ENCODE measurements at regions not wholly inside any gene's neighbourhood (a gene's known extent, or its start where the extent isn't known, plus 50 kb on each side); places are given as distances from the start of the nearest gene placed in this dataset.

- H3K4me1 ChIP-seq (ENCODE audit: control insufficient read depth, low read length), result no peaks in the 10 kb centered on the region
- no peak overlapping the region for H3K4me2 ChIP-seq (ENCODE audit: low read length)
- no peaks in the 10 kb centered on the region for H3K9me2 ChIP-seq (replicated peaks; ENCODE audit: control insufficient read depth, low read length)
- H3F3A ChIP-seq (ENCODE audit: control insufficient read depth, insufficient read depth), result no peaks in the 10 kb centered on the region
- H3K27ac ChIP-seq (ENCODE audit: low read depth, low read length), result no peak overlapping the region
- H3K36me3 ChIP-seq (ENCODE audit: control insufficient read depth, low read length), result no peaks in the 10 kb centered on the region
- no peak overlapping the region for H3K4me3 ChIP-seq (ENCODE audit: low read length)
- no peaks in the 10 kb centered on the region for H4K20me1 ChIP-seq (ENCODE audit: control insufficient read depth, insufficient read depth, low read depth, low read length)
- H3K79me2 ChIP-seq (ENCODE audit: control insufficient read depth, low read length), result no peaks in the 10 kb centered on the region
- no peak for TF ChIP-seq EZH2phosphoT487 (IDR thresholded peaks at IDR 0.05; ENCODE audit: borderline replicate concordance, low read length)
- TF ChIP-seq, protein P1, sequence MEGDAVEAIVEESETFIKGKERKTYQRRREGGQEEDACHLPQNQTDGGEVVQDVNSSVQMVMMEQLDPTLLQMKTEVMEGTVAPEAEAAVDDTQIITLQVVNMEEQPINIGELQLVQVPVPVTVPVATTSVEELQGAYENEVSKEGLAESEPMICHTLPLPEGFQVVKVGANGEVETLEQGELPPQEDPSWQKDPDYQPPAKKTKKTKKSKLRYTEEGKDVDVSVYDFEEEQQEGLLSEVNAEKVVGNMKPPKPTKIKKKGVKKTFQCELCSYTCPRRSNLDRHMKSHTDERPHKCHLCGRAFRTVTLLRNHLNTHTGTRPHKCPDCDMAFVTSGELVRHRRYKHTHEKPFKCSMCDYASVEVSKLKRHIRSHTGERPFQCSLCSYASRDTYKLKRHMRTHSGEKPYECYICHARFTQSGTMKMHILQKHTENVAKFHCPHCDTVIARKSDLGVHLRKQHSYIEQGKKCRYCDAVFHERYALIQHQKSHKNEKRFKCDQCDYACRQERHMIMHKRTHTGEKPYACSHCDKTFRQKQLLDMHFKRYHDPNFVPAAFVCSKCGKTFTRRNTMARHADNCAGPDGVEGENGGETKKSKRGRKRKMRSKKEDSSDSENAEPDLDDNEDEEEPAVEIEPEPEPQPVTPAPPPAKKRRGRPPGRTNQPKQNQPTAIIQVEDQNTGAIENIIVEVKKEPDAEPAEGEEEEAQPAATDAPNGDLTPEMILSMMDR (IDR thresholded peaks at IDR 0.05; ENCODE audit: low read depth, low read length, poor library complexity, severe bottlenecking), result no peak
- H3K27me3 ChIP-seq (ENCODE audit: control insufficient read depth, low read length), result no peaks in the 10 kb centered on the region
- H3K9me3 ChIP-seq (ENCODE audit: control insufficient read depth, insufficient read depth, low read length), result no peaks in the 10 kb centered on the region
These were observed 576.2 kb downstream of the MTRR start for GRCh38 chr5:8445139-8445538.

- no peak overlapping the region for H3K4me3 ChIP-seq (ENCODE audit: low read length)
- no peaks in the 10 kb centered on the region for H3K36me3 ChIP-seq (ENCODE audit: control insufficient read depth, low read length)
- H3K9me3 ChIP-seq (ENCODE audit: control insufficient read depth, insufficient read depth, low read length), result no peaks in the 10 kb centered on the region
- no peaks in the 10 kb centered on the region for H3K27me3 ChIP-seq (ENCODE audit: control insufficient read depth, low read length)
- H3K4me2 ChIP-seq (ENCODE audit: low read length), result no peak overlapping the region
- no peaks in the 10 kb centered on the region for H3K4me1 ChIP-seq (ENCODE audit: control insufficient read depth, low read length)
- H3K9me2 ChIP-seq (replicated peaks; ENCODE audit: control insufficient read depth, low read length), result no peaks in the 10 kb centered on the region
- H3K79me2 ChIP-seq (ENCODE audit: control insufficient read depth, low read length), result no peaks in the 10 kb centered on the region
- H4K20me1 ChIP-seq (ENCODE audit: control insufficient read depth, insufficient read depth, low read depth, low read length), result no peaks in the 10 kb centered on the region
- no peak overlapping the region for H3K27ac ChIP-seq (ENCODE audit: low read depth, low read length)
- no peaks in the 10 kb centered on the region for H3F3A ChIP-seq (ENCODE audit: control insufficient read depth, insufficient read depth)
- TF ChIP-seq, protein P1 (IDR thresholded peaks at IDR 0.05; ENCODE audit: low read depth, low read length, poor library complexity, severe bottlenecking), result no peak
- TF ChIP-seq EZH2phosphoT487 (IDR thresholded peaks at IDR 0.05; ENCODE audit: borderline replicate concordance, low read length), result no peak
These were observed 577.2 kb downstream of the MTRR start for GRCh38 chr5:8446179-8446578.

GRCh38 chr5:8456846-8457186 is 587.9 kb downstream of the MTRR start:
- Histone ChIP-seq H3K36me3 (ENCODE audit: control insufficient read depth, low read length) (no peaks in the 10 kb centered on the region), H3K27ac (ENCODE audit: low read depth, low read length) (no peak overlapping the region), H3K4me2 (ENCODE audit: low read length) (no peak overlapping the region), H3K79me2 (ENCODE audit: control insufficient read depth, low read length) (no peaks in the 10 kb centered on the region), H3K9me2 (replicated peaks; ENCODE audit: control insufficient read depth, low read length) (no peaks in the 10 kb centered on the region), H3K4me1 (ENCODE audit: control insufficient read depth, low read length) (no peaks in the 10 kb centered on the region), H3K4me3 (ENCODE audit: low read length) (no peak overlapping the region), H3K9me3 (ENCODE audit: control insufficient read depth, insufficient read depth, low read length) (no peaks in the 10 kb centered on the region; the same call in 1 of the 2 replicates), H4K20me1 (ENCODE audit: control insufficient read depth, insufficient read depth, low read depth, low read length) (no peaks in the 10 kb centered on the region), H3K27me3 (ENCODE audit: control insufficient read depth, low read length) (no peaks in the 10 kb centered on the region), H3F3A (ENCODE audit: control insufficient read depth, insufficient read depth) (no peaks in the 10 kb centered on the region)
- TF ChIP-seq, protein P1 (IDR thresholded peaks at IDR 0.05; ENCODE audit: low read depth, low read length, poor library complexity, severe bottlenecking), result no peak
- no peak for TF ChIP-seq EZH2phosphoT487 (IDR thresholded peaks at IDR 0.05; ENCODE audit: borderline replicate concordance, low read length)
